Small intestine (tissue), 7 donors: ENCODE measurements at regions not wholly inside any gene's neighbourhood (a gene's known extent, or its start where the extent isn't known, plus 50 kb on each side); places are given as distances from the start of the nearest gene placed in this dataset.
"Not testable (repeated sequence)": the region's sequence is repeated elsewhere in the genome, so short reads cannot be mapped to it uniquely, and the experiment has no call there.

Source experiments
- DNase-seq, 2 donors: peaks; one replicate each; pipeline versions ENCODE4 v3.0.0 to v3.0.0-alpha.2; 2013
- FAIRE-seq: peaks from 2 replicates; lab custom pipeline; 2012; peaks lifted over from hg19 to GRCh38; lab: Jason Lieb, UNC
- H3K27ac ChIP-seq, 3 donors: one replicate each; pipeline ENCODE4 v1.5.1; 2013; ENCODE audit warnings: low read length in 2 of 3, mild to moderate bottlenecking in 2 of 3, control low read depth in 1 of 3, inconsistent platforms in 1 of 3, low read depth in 1 of 3, moderate library complexity in 1 of 3
- H3K27me3 ChIP-seq, 3 donors: one replicate each; pipeline ENCODE4 v1.6.1; 2013; ENCODE audit warnings: low read length in 3 of 3, inconsistent platforms in 1 of 3; ENCODE audit not compliant: control insufficient read depth in 3 of 3, insufficient read depth in 3 of 3
- H3K36me3 ChIP-seq, 3 donors: one replicate each; pipeline ENCODE4 v1.6.1; 2013; ENCODE audit warnings: low read length in 3 of 3, inconsistent platforms in 1 of 3, low read depth in 1 of 3, mild to moderate bottlenecking in 1 of 3, moderate library complexity in 1 of 3; ENCODE audit not compliant: control insufficient read depth in 3 of 3, insufficient read depth in 2 of 3
- H3K4me1 ChIP-seq, 3 donors: one replicate each; pipeline ENCODE4 v1.6.1; 2013; ENCODE audit warnings: low read length in 2 of 3, inconsistent platforms in 1 of 3, low read depth in 1 of 3, mild to moderate bottlenecking in 1 of 3, moderate library complexity in 1 of 3; ENCODE audit not compliant: control insufficient read depth in 3 of 3, insufficient read depth in 2 of 3
- H3K4me3 ChIP-seq, 3 donors: one replicate each; pipeline ENCODE4 v1.5.1; 2013; ENCODE audit warnings: low read length in 3 of 3, control low read depth in 1 of 3, inconsistent platforms in 1 of 3, low read depth in 1 of 3, mild to moderate bottlenecking in 1 of 3, moderate library complexity in 1 of 3
- H3K9me3 ChIP-seq, 2 donors: one replicate each; pipeline ENCODE4 v1.6.1; 2013; ENCODE audit warnings: low read depth in 1 of 2, low read length in 1 of 2; ENCODE audit not compliant: control insufficient read depth in 2 of 2, insufficient read depth in 1 of 2
- WGBS, 3 donors: extraction: QIAGEN DNeasy Blood & Tissue Kit; methylation state at CpG; one replicate each; pipeline ENCODE4 v1.1.7; 2013; 5-methylcytosine and 5-hydroxymethylcytosine counted together
- donor health status: healthy with polysubstance abuse.
- donor health status: control.
- donor health status: control.
- donor health status: Bipolar disorder and iron deficiency.
- donor health status: healthy.

- H3K4me3 ChIP-seq, result no peak overlapping the region
- DNase-seq (no peak), FAIRE-seq (no peak)
- H3K27ac ChIP-seq, result no peak overlapping the region
- H3K9me3 ChIP-seq, result peaks cover 0 to 15% of the 10 kb centered on the region in 2 donors
- no peaks in the 10 kb centered on the region for H3K4me1 ChIP-seq
- no peaks in the 10 kb centered on the region for H3K36me3 ChIP-seq
- no peaks in the 10 kb centered on the region for H3K27me3 ChIP-seq
These were observed 55.0 kb upstream of the IL33 start for GRCh38 chr9:6160579-6160978.

DNA sequence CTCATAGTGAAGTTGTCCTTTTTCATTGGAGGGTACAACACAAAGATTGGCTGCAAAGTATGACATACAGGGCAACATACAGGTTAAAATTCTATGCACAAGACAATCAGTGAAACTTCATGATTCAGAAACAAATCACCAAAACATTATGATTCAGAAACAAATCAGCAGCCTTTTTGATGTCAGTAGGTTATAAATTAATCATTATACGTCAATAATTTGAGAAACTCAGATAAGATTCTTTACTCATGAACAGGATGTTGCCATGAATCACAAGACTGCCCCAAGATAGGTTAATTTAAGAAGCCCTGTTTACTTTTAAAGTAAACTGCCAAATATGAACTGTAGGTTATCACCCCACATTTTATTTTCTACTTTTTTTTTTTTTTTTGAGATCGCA, 62.2 kb upstream of the IL33 start:
- H3K27ac ChIP-seq, result no peak overlapping the region

GRCh38 chr9:6152788-6153187, 62.8 kb upstream of the IL33 start:
- 12 to 66% (median 33%) methylated on average over 4 of the region's 4 CpGs for WGBS, 3 donors
- Histone ChIP-seq H3K36me3 (no peaks in the 10 kb centered on the region), H3K27ac (no peak overlapping the region), H3K4me1 (no peaks in the 10 kb centered on the region), H3K9me3 (no peaks in the 10 kb centered on the region), H3K4me3 (no peak overlapping the region), H3K27me3 (no peaks in the 10 kb centered on the region)
- DNase-seq (peak in 1 of 2 donors; percentile 5), FAIRE-seq (no peak)

More for the DNA sequence above, 62.2 kb upstream of the IL33 start:
- DNase-seq, result no peak
- H3K36me3 ChIP-seq, result no peaks in the 10 kb centered on the region
- 13 to 55% (median 23%) methylated on average over 2 of the region's 2 CpGs for WGBS, 3 donors
- no peaks in the 10 kb centered on the region for H3K27me3 ChIP-seq
- no peak for FAIRE-seq
- no peaks in the 10 kb centered on the region for H3K4me1 ChIP-seq
- H3K9me3 ChIP-seq, result no peaks in the 10 kb centered on the region
- H3K4me3 ChIP-seq, result no peak overlapping the region

DNA sequence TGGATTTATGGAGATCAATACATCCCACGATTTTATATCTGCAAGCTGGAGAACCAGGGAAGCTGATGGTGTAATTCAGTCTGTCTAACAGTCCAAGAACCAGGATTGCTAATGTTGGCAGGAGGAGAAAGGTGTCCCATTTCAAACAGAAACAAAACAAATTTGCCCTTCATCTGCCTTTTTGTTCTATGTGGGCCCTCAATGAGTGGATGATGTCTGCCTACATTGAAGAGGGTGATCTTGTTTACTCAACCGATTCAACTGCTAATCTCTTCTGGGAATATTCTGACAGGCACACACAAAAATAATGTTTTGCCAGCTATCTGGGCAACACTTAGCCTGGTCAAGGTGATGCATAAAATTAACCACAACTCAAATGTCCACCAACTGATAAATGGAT, 65.1 kb upstream of the IL33 start:
- WGBS, 3 donors, result 73 to 88% (median 78%) methylated on average over 2 of the region's 2 CpGs
- Histone ChIP-seq H3K36me3 (no peaks in the 10 kb centered on the region), H3K27ac (no peak overlapping the region), H3K4me1 (no peaks in the 10 kb centered on the region), H3K4me3 (no peak overlapping the region), H3K27me3 (no peaks in the 10 kb centered on the region), H3K9me3 (no peaks in the 10 kb centered on the region)
- DNase-seq, result no peak
- FAIRE-seq, result no peak

GRCh38 chr9:6149315-6149714, 66.3 kb upstream of the IL33 start:
- H3K36me3 ChIP-seq, result no peaks in the 10 kb centered on the region
- 93 to 96% (median 95%) methylated on average over 9 of the region's 9 CpGs for WGBS, 3 donors
- no peaks in the 10 kb centered on the region for H3K9me3 ChIP-seq
- H3K4me3 ChIP-seq, result no peak overlapping the region
- FAIRE-seq, result no peak
- no peaks in the 10 kb centered on the region for H3K27me3 ChIP-seq
- H3K27ac ChIP-seq, result no peak overlapping the region
- no peaks in the 10 kb centered on the region for H3K4me1 ChIP-seq
- no peak for DNase-seq

GRCh38 chr9:6147846-6148245, 67.8 kb upstream of the IL33 start:
- no peaks in the 10 kb centered on the region for H3K36me3 ChIP-seq
- no peaks in the 10 kb centered on the region for H3K9me3 ChIP-seq
- H3K27me3 ChIP-seq, result no peaks in the 10 kb centered on the region
- no peaks in the 10 kb centered on the region for H3K4me1 ChIP-seq
- no peak for FAIRE-seq
- H3K27ac ChIP-seq, result no peak overlapping the region
- no peak for DNase-seq
- H3K4me3 ChIP-seq, result no peak overlapping the region
- WGBS, 3 donors, result 83 to 88% (median 87%) methylated on average over 4 of the region's 4 CpGs

DNA sequence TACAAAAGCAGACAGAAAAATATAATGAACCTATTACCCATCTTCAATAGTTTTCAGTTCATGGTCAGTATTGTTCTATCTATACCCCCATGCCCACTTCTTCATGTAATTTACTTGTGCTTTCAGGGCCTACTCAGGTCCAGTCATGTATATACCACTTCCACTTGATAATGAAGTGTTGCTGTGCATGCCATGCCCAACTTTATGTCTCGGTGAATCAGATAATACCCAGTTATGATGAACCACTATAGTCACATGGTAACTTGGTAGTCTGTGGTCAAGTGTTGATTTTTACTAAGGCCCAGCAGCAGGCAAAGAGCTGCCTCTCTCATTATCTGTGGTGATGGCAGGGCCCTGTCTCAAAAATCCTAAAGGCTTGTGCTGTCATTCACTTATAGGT, 70.7 kb upstream of the IL33 start:
- WGBS, 3 donors, result 91 to 95% (median 94%) methylated on average over 1 of the region's 1 CpG
- DNase-seq, result no peak
- Histone ChIP-seq H3K4me1 (no peaks in the 10 kb centered on the region), H3K9me3 (no peaks in the 10 kb centered on the region), H3K27ac (no peak overlapping the region), H3K36me3 (no peaks in the 10 kb centered on the region), H3K4me3 (no peak overlapping the region), H3K27me3 (no peaks in the 10 kb centered on the region)
- FAIRE-seq, result no peak

- Histone ChIP-seq H3K4me1 (no peaks in the 10 kb centered on the region), H3K27ac (no peak overlapping the region), H3K36me3 (no peaks in the 10 kb centered on the region), H3K9me3 (no peaks in the 10 kb centered on the region), H3K27me3 (no peaks in the 10 kb centered on the region), H3K4me3 (no peak overlapping the region)
- peak in 1 of 2 donors; percentile 4 for DNase-seq
- no peak for FAIRE-seq
These were observed 72.7 kb upstream of the IL33 start for GRCh38 chr9:6142799-6143454.

DNA sequence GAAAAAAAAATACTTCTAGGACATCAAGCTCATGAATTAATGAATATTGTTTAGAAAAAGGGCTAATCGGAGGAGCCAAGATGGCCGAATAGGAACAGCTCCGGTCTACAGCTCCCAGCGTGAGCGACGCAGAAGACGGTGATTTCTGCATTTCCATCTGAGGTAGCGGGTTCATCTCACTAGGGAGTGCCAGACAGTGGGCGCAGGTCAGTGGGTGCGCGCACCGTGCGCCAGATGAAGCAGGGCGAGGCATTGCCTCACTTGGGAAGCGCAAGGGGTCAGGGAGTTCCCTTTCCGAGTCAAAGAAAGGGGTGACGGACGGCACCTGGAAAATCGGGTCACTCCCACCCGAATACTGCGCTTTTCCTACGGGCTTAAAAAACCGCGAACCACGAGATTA, 79.8 kb upstream of the IL33 start:
- not testable (repeated sequence) for H3K9me3 ChIP-seq, H3K4me1 ChIP-seq, H3K27ac ChIP-seq, H3K36me3 ChIP-seq, H3K4me3 ChIP-seq, FAIRE-seq, H3K27me3 ChIP-seq, DNase-seq
- WGBS, 3 donors, result 88 to 97% (median 95%) methylated on average over 15 to 25 of the region's 25 CpGs
